HG02571 (cell line): ENCODE measurements at regions not wholly inside any gene's neighbourhood (a gene's known extent, or its start where the extent isn't known, plus 50 kb on each side); places are given as distances from the start of the nearest gene placed in this dataset.

Source experiments
- ATAC-seq: cut with Tn5 transposase; IDR thresholded peaks from one replicate; pipeline ENCODE4 v1.9.1; 2021; ENCODE audit warnings: mild to moderate bottlenecking, moderate library complexity; ENCODE audit not compliant: unreplicated experiment

GRCh38 chr19:31641591-31641990, 292.4 kb upstream of the TSHZ3 start:
- no peak for ATAC-seq

DNA sequence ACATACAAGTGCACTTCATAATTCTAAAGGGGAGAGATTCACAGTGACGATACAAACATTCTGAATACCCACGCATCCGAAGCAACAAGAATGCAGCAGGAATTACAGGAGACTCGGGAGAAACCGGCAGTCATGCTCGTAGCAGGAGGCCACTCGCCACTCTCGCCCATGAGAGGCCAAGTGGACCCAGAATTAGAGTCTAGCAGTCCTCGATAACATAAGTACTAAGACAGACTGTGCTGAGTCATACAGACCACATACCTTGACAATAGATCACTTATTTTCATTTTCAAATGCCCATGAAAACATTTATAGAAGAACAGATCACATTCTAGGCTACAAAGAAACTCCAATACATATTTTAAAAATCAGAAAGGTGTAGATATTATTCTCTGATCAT, 299.1 kb upstream of the TSHZ3 start:
- ATAC-seq: no peak

- no peak for ATAC-seq
Measured at GRCh38 chr19:31656507-31656906, 307.3 kb upstream of the TSHZ3 start.

DNA sequence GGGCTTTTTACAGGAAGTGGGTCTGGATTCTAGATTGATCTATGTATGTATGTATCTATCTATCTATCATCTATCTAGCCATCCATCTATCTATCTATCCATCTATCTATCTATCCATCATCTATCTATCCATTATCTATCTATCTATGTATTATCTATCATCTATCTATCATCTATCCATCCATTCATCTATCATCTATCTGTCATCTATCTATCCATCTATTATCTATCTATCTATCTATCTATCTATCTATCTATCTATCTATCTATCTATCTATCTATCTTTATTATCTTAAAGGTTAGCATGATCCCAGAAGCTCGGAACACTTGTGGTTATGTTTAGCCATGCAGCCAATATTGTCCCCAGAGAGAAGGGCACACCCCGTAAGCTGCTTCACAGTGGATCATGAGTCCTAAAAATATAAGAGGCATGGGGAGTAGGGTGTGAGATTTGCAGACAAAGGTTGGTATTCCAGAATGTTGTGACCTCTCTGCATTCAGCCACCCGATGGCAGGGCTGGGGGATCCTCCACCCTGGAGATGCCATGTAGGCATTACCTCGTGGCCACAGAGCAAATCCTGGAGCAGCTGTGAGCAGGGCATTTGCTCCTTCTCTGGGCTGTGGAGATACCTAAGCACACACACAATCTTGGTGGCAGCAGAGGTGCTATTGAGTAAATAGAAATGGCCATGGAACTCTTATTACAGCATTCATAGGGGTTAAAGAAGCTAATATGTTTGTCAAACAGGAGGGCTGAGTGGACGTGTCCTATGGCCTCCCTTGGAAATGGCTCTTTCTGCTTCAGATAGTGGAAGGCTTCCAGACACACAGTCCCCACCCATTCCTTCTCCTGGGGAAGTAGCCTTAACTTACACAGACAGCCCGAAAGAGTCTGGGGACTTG, 310.0 kb upstream of the TSHZ3 start:
- ATAC-seq: no peak

GRCh38 chr19:31659897-31660210, 310.6 kb upstream of the TSHZ3 start:
- no peak for ATAC-seq

DNA sequence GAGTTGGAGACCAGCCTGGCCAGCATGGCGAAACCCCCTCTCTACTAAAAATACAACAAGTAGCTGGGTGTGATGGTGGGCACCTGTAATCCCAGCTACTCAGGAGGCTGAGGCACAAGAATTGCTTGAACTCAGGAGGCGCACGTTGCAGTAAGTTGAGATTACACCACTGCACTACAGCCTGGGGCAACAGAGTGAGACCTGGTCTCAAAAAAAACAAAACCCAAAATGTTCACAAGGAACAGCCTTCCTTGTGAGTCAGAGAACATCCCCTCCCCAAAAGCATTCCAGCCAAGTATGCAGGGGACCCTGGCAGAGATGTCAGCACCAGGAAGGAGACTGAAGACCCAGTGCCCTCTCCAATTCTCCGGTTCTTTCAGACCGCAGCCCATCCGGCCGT, 314.9 kb upstream of the TSHZ3 start:
- no peak for ATAC-seq

DNA sequence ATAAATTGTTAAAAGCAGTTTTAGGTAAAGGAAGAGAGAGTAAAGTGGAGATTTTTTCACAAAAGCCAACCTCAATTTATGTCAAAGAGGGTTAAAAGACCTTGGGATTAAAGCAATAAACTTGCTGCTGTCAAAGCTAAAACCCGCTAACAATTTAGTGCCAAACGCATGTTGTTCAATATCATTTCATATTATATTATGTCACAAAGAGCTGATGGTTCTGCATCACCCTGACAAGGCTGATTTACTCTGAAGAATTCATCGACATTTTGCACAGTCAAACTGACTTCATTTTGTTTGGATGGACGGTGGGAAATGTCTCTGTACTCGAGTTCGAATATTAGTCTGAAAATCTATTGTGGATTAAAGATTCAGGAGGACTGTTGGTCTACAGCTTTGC, 315.8 kb upstream of the TSHZ3 start:
- no peak for ATAC-seq

DNA sequence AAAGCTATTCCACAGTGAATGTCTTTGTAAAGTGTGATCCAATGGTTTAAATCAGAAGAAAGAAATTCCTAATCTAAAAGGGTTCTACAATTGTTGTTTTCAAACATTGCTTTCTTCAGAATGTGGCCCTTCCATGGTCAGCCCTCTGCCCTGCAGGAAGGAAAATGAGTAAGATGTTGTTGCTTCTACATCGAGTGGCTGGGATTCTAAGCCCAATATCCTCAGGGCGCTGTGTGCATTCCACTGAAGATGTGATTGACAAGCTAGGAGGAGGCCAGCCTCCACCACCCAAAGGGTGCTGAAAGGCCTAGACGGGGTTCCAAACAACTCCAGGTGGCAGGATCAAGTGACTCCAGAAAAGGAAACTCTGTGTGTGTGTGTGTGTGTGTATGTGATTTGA, 316.9 kb upstream of the TSHZ3 start:
- no peak for ATAC-seq

DNA sequence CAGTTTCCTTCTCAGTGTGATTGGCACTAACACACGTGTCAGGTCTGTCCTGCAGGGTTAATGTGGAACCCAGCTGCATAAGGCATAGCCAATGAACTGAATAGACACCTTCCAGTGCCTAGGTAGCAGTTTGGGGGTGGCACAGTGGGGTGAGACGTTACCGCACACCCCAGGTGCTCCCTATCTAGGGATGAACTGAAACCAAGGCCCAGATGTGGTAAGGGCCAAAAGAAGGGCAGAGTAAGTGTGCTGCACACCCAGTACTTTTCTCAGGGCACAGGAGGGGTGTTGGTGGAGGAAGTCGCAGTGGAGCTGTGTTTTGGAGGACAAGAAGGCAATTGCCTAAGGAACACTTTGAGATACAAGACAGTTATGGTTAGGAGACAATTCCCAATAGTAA, 317.9 kb upstream of the TSHZ3 start:
- ATAC-seq: no peak

GRCh38 chr19:31668921-31669320, 319.7 kb upstream of the TSHZ3 start:
- no peak for ATAC-seq

DNA sequence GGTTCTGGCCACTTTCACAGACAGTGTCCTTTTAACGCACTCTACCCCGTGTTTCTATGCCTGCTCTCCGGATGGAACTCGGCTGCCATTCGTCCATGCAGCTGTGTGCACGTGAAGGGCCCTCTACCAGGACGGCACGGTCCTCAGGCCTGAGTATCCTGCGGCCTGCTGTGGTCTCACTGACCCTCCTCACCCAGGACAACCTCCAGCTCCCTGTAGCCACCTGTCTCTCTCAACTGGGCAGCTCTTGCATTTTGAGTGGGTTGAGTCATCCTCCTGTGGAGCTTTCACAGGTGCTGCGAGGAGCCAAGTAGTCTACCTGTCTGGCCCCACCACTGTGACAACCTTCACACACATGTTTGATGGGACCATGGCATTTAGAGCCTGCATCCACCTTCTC, 321.7 kb upstream of the TSHZ3 start:
- ATAC-seq: no peak

GRCh38 chr19:31671411-31672035, 322.3 kb upstream of the TSHZ3 start:
- ATAC-seq: no peak

- no peak for ATAC-seq
Measured at GRCh38 chr19:31674503-31675192, 325.4 kb upstream of the TSHZ3 start.

DNA sequence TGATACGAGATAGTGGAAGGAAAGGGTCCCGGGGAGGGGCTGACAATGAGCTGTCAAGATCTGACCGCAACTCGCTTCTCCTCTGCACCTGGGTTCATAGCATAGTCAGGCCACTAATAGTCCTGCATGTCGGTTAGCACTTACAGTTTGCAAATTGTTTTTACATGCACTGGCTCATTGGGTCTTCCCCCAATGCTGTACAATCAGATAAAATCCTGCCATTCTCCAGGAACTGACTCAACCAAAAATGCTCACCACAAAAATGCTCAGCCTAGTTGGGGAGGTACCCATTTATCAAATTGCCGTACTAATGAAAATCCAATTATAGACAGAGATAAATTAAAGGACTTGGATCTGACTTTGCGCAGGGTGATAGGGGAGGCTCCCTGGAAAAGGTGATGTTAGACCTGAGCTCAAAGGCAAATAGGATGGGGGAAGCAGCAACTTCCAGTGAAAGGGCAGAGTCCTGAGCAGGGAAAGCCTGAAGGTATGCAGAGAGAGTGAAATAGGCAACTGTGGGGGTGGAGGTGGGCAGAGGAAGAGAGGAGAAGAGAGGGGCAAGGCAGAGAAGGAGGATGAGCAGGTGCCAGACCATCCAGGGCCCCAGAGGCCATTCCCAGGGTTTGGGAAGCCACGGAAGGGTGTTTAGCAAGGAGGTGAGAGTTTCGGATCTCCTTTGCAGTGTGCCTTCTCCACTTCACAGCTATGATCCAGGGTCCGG, 326.1 kb upstream of the TSHZ3 start:
- ATAC-seq: no peak

- ATAC-seq: no peak
Measured at GRCh38 chr19:31676271-31677004, 327.2 kb upstream of the TSHZ3 start.

DNA sequence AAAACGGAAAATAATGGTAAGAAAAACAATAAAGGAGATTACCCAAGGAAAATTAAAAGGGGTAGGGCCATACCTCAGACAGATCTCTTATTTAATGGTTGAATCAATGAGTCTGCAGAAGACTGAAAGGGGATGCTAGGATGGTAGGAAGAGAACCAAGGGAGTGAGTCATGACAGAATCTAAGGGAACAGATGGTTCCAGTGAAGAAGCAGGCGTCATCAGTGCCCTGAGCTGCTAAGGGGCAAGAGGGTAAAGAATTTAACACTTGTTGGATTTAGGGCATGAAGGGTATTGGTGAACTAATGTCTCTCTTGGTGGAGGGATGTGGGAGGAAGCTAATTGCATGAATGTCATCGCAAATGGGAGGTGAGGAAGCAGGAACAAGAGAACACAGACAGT, 329.2 kb upstream of the TSHZ3 start:
- no peak for ATAC-seq

DNA sequence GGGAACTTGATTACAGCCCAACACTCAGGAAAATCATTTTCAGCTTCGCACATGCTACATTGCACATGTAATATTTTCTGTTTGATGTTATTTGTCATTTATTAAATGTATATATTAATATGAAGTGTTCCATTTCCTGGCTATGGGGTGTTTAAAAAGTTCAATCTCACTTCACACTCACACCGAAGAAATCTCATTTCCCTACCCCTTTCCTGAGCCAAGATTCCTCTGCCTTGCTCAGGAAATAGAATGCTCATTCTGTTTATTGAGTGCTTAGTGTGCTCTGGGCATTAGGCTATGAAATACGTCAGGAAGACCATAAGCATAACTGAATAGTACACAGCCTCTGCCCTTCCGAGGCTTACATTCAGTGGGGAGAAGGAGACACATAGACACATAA, 331.9 kb upstream of the TSHZ3 start:
- no peak for ATAC-seq

GRCh38 chr19:31693131-31693932, 344.1 kb upstream of the TSHZ3 start:
- no peak for ATAC-seq

DNA sequence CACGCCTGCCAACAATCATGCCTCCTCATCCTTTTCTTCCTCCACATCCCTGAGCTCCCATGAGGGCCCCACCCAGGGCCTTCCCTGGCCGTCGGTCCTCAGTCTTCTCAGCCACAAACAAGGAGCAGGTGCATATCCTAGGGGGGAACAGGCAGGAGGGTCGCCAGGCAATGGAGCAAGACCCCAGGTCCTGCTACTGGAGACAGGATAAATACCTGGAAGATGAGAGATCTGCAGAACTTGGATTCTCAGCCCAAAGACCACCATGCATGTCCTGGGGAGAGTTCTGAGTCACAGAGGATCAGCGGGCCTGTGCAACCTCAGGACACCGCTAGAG, 344.7 kb upstream of the TSHZ3 start:
- no peak for ATAC-seq

GRCh38 chr19:31694761-31695160, 345.5 kb upstream of the TSHZ3 start:
- no peak for ATAC-seq
